H1 (cell line): ENCODE measurements at regions not wholly inside any gene's neighbourhood (a gene's known extent, or its start where the extent isn't known, plus 50 kb on each side); places are given as distances from the start of the nearest gene placed in this dataset.

ENCODE experiments used
- CTCF ChIA-PET: fragments of 300-600 bp; sonication (Branson Sonifier 250); formaldehyde crosslinking; loops from one replicate; lab custom pipeline; 2021; ENCODE audit not compliant: partially characterized antibody; lab: Charles Lee
- POLR2A ChIA-PET: fragments of 300-600 bp; sonication (Branson Sonifier 250); formaldehyde crosslinking; loops from one replicate; lab custom pipeline; 2021; ENCODE audit warnings: inconsistent platforms; ENCODE audit not compliant: partially characterized antibody; lab: Charles Lee
- DNase-seq, 2 experiments: peaks; one replicate each; pipeline versions ENCODE4 v3.0.0 to v3.0.0-alpha.2; 2010 to 2022; ENCODE audit warnings: low spot score in 2 of 2, low read depth in 1 of 2, mixed read lengths in 1 of 2
- FAIRE-seq: peaks from 2 replicates; lab custom pipeline; 2011; peaks lifted over from hg19 to GRCh38; lab: Jason Lieb, UNC
- H2AFZ ChIP-seq: 2 replicates; pipeline ENCODE4 v1.8.1; 2012; ENCODE audit warnings: low read length, inconsistent platforms
- H2AK5ac ChIP-seq: 2 replicates; pipeline ENCODE4 v1.6.1; 2013; ENCODE audit warnings: low read depth, low read length
- H2BK120ac ChIP-seq: replicated peaks from 2 replicates; pipeline ENCODE3; 2013; ENCODE audit warnings: low read depth, low read length, inconsistent platforms
- H2BK12ac ChIP-seq: 2 replicates; pipeline ENCODE4 v1.6.1; 2013; ENCODE audit warnings: low read depth, low read length
- H2BK15ac ChIP-seq: 2 replicates; pipeline ENCODE4 v1.6.1; 2013; ENCODE audit warnings: low read length
- H2BK20ac ChIP-seq: 2 replicates; pipeline ENCODE4 v1.6.1; 2013; ENCODE audit warnings: low read length
- H2BK5ac ChIP-seq: 2 replicates; pipeline ENCODE4 v1.6.1; 2013; ENCODE audit warnings: low read depth, low read length
- H3K14ac ChIP-seq: 2 replicates; pipeline ENCODE4 v1.6.1; 2013; ENCODE audit warnings: inconsistent platforms; ENCODE audit not compliant: insufficient read length
- H3K18ac ChIP-seq: 2 replicates; pipeline ENCODE4 v1.6.1; 2013; ENCODE audit warnings: low read length; ENCODE audit errors: extremely low read depth
- H3K23ac ChIP-seq: 2 replicates; pipeline ENCODE4 v1.6.1; 2013; ENCODE audit warnings: inconsistent platforms; ENCODE audit not compliant: insufficient read length
- H3K23me2 ChIP-seq: 2 replicates; pipeline ENCODE4 v1.6.1; 2013; ENCODE audit warnings: low read depth, low read length
- H3K27ac ChIP-seq: 2 replicates; pipeline ENCODE4 v1.6.1; 2011; ENCODE audit warnings: low read depth, low read length, inconsistent platforms
- H3K27me3 ChIP-seq, 4 experiments: replicated peaks in 1 of 4; 1 replicate in 1 of 4; 2 replicates in 3 of 4; pipeline versions ENCODE4 v1.6.1 to v1.8.1; 2011 to 2013; ENCODE audit warnings: low read length in 3 of 4, mild to moderate bottlenecking in 3 of 4, inconsistent platforms in 2 of 4, mixed read lengths in 2 of 4, moderate library complexity in 1 of 4; ENCODE audit not compliant: control insufficient read depth in 3 of 4, insufficient read depth in 3 of 4; ENCODE audit errors: extremely low read depth in 1 of 4
- H3K36me3 ChIP-seq, 4 experiments: 2 replicates each; pipeline versions ENCODE4 v1.6.1 to v1.8.1; 2011 to 2013; ENCODE audit warnings: mild to moderate bottlenecking in 4 of 4, low read length in 3 of 4, moderate library complexity in 2 of 4, control low read depth in 1 of 4, inconsistent platforms in 1 of 4; ENCODE audit not compliant: insufficient read depth in 4 of 4, control insufficient read depth in 2 of 4
- H3K4ac ChIP-seq: replicated peaks from 2 replicates; pipeline ENCODE3; 2013; ENCODE audit warnings: low read length, low read depth, mixed read lengths, inconsistent platforms; ENCODE audit not compliant: insufficient read length
- H3K4me1 ChIP-seq, 4 experiments: replicated peaks in 1 of 4; 1 replicate in 1 of 4; 2 replicates in 3 of 4; pipeline versions ENCODE4 v1.6.1 to v1.8.1; 2011 to 2013; ENCODE audit warnings: low read length in 3 of 4, inconsistent platforms in 2 of 4, mixed read lengths in 1 of 4; ENCODE audit not compliant: insufficient read depth in 4 of 4, control insufficient read depth in 3 of 4
- H3K4me2 ChIP-seq, 2 experiments: 2 replicates each; pipeline versions ENCODE4 v1.6.1 to v1.8.1; 2011 to 2013; ENCODE audit warnings: low read depth in 2 of 2, low read length in 2 of 2, control low read depth in 1 of 2, inconsistent platforms in 1 of 2, mild to moderate bottlenecking in 1 of 2; ENCODE audit not compliant: insufficient read depth in 1 of 2
- H3K4me3 ChIP-seq, 4 experiments: fragments of 200-600, 300-600 bp in 1 of 4; sonication (generic), shearing (Covaris generic), sonication (Bioruptor Twin) in 1 of 4; 2 replicates each; pipeline versions ENCODE4 v1.5.1 to v1.8.1; 2011 to 2016; ENCODE audit warnings: low read length in 4 of 4, low read depth in 3 of 4, control low read depth in 2 of 4, inconsistent platforms in 2 of 4, mild to moderate bottlenecking in 2 of 4, mixed read lengths in 1 of 4, moderate library complexity in 1 of 4; ENCODE audit not compliant: insufficient read depth in 2 of 4; ENCODE audit errors: extremely low read depth in 1 of 4
- H3K56ac ChIP-seq: replicated peaks from 2 replicates; pipeline ENCODE3; 2013; ENCODE audit warnings: low read depth, mild to moderate bottlenecking, mixed read lengths, low read length, inconsistent platforms; ENCODE audit not compliant: insufficient read length
- H3K79me1 ChIP-seq: 2 replicates; pipeline ENCODE4 v1.6.1; 2013; ENCODE audit warnings: low read depth, low read length, control low read depth
- H3K79me2 ChIP-seq, 2 experiments: 2 replicates each; pipeline versions ENCODE4 v1.6.1 to v1.8.1; 2012 to 2013; ENCODE audit warnings: low read length in 2 of 2, mild to moderate bottlenecking in 2 of 2, inconsistent platforms in 1 of 2; ENCODE audit not compliant: insufficient read depth in 2 of 2, control insufficient read depth in 1 of 2
- H3K9ac ChIP-seq, 4 experiments: replicated peaks in 1 of 4; 1 replicate in 1 of 4; 2 replicates in 3 of 4; pipeline versions ENCODE4 v1.6.1 to v1.8.1; 2011 to 2013; ENCODE audit warnings: low read depth in 3 of 4, low read length in 3 of 4, control low read depth in 2 of 4, mild to moderate bottlenecking in 2 of 4, moderate library complexity in 2 of 4, inconsistent platforms in 1 of 4; ENCODE audit errors: extremely low read depth in 1 of 4
- H3K9me3 ChIP-seq, 2 experiments: 2 replicates each; pipeline versions ENCODE4 v1.6.1 to v1.8.1; 2012 to 2013; ENCODE audit warnings: mild to moderate bottlenecking in 2 of 2, moderate library complexity in 2 of 2, control low read depth in 1 of 2, inconsistent platforms in 1 of 2, low read depth in 1 of 2, low read length in 1 of 2, mixed read lengths in 1 of 2; ENCODE audit not compliant: insufficient read depth in 2 of 2
- H4K20me1 ChIP-seq, 2 experiments: replicated peaks in 1 of 2; 2 replicates each; pipeline versions ENCODE3 to v1.8.1; 2011 to 2013; ENCODE audit warnings: inconsistent platforms in 2 of 2, low read length in 2 of 2, mild to moderate bottlenecking in 1 of 2; ENCODE audit not compliant: insufficient read depth in 2 of 2, control insufficient read depth in 1 of 2
- H4K5ac ChIP-seq: 2 replicates; pipeline ENCODE4 v1.6.1; 2013; ENCODE audit warnings: low read length, low read depth, mixed read lengths, inconsistent platforms; ENCODE audit not compliant: insufficient read length
- H4K8ac ChIP-seq: 2 replicates; pipeline ENCODE4 v1.8.0; 2013; ENCODE audit warnings: mild to moderate bottlenecking, moderate library complexity, low read length, inconsistent platforms; ENCODE audit not compliant: insufficient read depth; ENCODE audit errors: extremely low read depth
- H4K91ac ChIP-seq: replicated peaks from 2 replicates; pipeline ENCODE3; 2013; ENCODE audit warnings: low read length, mixed read lengths, inconsistent platforms; ENCODE audit not compliant: insufficient read length
- BACH1 ChIP-seq: IDR thresholded peaks from 2 replicates; pipeline ENCODE4 v1.6.1; 2012; ENCODE audit warnings: low read length, improper control_type of control experiment
- CBX8 ChIP-seq: fragments of 300-800, 300-1000 bp; sonication (generic); IDR thresholded peaks from 2 replicates; pipeline ENCODE4 v1.7.1; 2016; ENCODE audit warnings: low read depth, low read length, borderline replicate concordance
- CHD1 ChIP-seq: IDR thresholded peaks from 2 replicates; pipeline ENCODE4 v1.6.1; 2012; ENCODE audit warnings: low read depth, low read length, improper control_type of control experiment
- EZH2 ChIP-seq: fragments of 200-600 bp; sonication (generic); IDR thresholded peaks from 2 replicates; pipeline ENCODE4 v1.7.1; 2012; ENCODE audit warnings: low read depth, mild to moderate bottlenecking, moderate library complexity, low read length, inconsistent platforms; ENCODE audit not compliant: severe bottlenecking
- GABPA ChIP-seq: IDR thresholded peaks from 2 replicates; pipeline ENCODE4 v1.6.1; 2011; ENCODE audit warnings: mild to moderate bottlenecking, low read length, moderate library complexity, borderline replicate concordance; ENCODE audit not compliant: insufficient read depth
- NRF1 ChIP-seq: IDR thresholded peaks from 2 replicates; pipeline ENCODE4 v1.6.1; 2011; ENCODE audit warnings: mild to moderate bottlenecking, low read depth, low read length, improper control_type of control experiment
- RAD21 ChIP-seq, 2 experiments: IDR thresholded peaks in 1 of 2; conservative IDR thresholded peaks in 1 of 2; 2 replicates each; pipeline ENCODE4 v1.6.1; 2011; ENCODE audit warnings: low read depth in 2 of 2, low read length in 2 of 2, improper control_type of control experiment in 1 of 2, inconsistent platforms in 1 of 2, mild to moderate bottlenecking in 1 of 2, moderate library complexity in 1 of 2
- SIN3A ChIP-seq, 2 experiments: IDR thresholded peaks in 1 of 2; conservative IDR thresholded peaks in 1 of 2; 2 replicates each; pipeline ENCODE4 v1.6.1; 2011 to 2012; ENCODE audit warnings: low read length in 2 of 2, improper control_type of control experiment in 1 of 2, low read depth in 1 of 2, mild to moderate bottlenecking in 1 of 2
- WGBS, 2 experiments: shearing (Covaris generic) in 1 of 2; methylation state at CpG; one replicate each; pipeline versions ENCODE4 v1.1.6 to v1.1.7; 2013 to 2015; ENCODE audit warnings: low lambda C conversion rate in 2 of 2, mixed read lengths in 2 of 2, inconsistent platforms in 1 of 2, low coverage in 1 of 2, missing lambda C conversion rate in 1 of 2; ENCODE audit not compliant: insufficient replicate concordance in 2 of 2, insufficient coverage in 1 of 2, insufficient read length in 1 of 2; ENCODE audit errors: extremely low coverage in 1 of 2, missing lambda C conversion rate in 1 of 2; 5-methylcytosine and 5-hydroxymethylcytosine counted together
- TF ChIP-seq, protein P1 (sequence below): IDR thresholded peaks from 2 replicates; pipeline ENCODE4 v1.6.1; 2011; ENCODE audit warnings: low read length, improper control_type of control experiment

DNA sequence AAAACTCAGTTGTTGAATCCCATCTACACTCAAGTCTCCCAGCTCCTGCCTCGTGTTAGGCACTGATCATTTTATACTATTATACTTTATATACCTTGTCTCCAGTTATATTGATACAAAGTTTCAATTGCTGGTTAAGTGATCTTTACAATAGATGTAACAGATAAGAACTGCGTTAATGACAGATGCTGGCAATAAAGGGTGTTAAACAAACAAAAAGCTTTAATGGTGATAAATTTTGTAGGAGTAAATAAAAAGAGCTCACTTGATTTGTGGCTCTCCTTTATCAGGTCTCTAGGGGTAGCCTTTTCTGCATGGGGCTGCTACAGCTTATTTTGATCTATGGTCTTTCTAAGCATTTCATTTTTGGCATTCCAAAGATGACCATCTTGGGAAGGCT, 106.9 kb upstream of the GAREM1 start:
- Histone ChIP-seq H4K8ac (no peak overlapping the region), H3K56ac (no peak overlapping the region), H3K18ac (no peak overlapping the region), H3K79me1 (no peaks in the 10 kb centered on the region), H2BK15ac (no peak overlapping the region), H2BK20ac (no peak overlapping the region), H3K4me1 (peaks cover 0 to 4% (median under 1%) of the 10 kb centered on the region in 4 experiments; a peak in 2 of 7 replicates), H2BK5ac (no peak overlapping the region), H3K27ac (no peak overlapping the region), H3K9me3 (peaks cover 9 to 13% of the 10 kb centered on the region in 2 experiments), H3K23ac (no peak overlapping the region), H3K9ac (no peak overlapping the region), H2BK120ac (no peak overlapping the region), H3K36me3 (peaks cover 0 to 3% (median 0%) of the 10 kb centered on the region in 4 experiments; a peak in 1 of 8 replicates), H3K4ac (no peak overlapping the region), H4K91ac (no peak overlapping the region), H2BK12ac (no peak overlapping the region), H2AFZ (no peak overlapping the region), H3K27me3 (no peaks in the 10 kb centered on the region), H3K23me2 (no peaks in the 10 kb centered on the region), H4K20me1 (no peaks in the 10 kb centered on the region), H3K4me3 (no peak overlapping the region), H4K5ac (no peak overlapping the region), H3K14ac (no peak overlapping the region), H3K4me2 (no peak overlapping the region), H3K79me2 (no peaks in the 10 kb centered on the region), H2AK5ac (no peak overlapping the region)
- TF ChIP-seq NRF1: no peak
- no peak for TF ChIP-seq SIN3A (conservative IDR thresholded peaks at IDR 0.05 in 1 of 2, IDR thresholded peaks at IDR 0.05 in 1 of 2; ENCODE audit: low read depth in 1 of 2, low read length in 2 of 2)
- no peak for TF ChIP-seq BACH1
- TF ChIP-seq CBX8: no peak
- TF ChIP-seq GABPA: no peak
- no peak for TF ChIP-seq RAD21 (IDR thresholded peaks at IDR 0.05 in 1 of 2, conservative IDR thresholded peaks at IDR 0.05 in 1 of 2; ENCODE audit: low read depth in 2 of 2, low read length in 2 of 2)
- TF ChIP-seq, protein P1, sequence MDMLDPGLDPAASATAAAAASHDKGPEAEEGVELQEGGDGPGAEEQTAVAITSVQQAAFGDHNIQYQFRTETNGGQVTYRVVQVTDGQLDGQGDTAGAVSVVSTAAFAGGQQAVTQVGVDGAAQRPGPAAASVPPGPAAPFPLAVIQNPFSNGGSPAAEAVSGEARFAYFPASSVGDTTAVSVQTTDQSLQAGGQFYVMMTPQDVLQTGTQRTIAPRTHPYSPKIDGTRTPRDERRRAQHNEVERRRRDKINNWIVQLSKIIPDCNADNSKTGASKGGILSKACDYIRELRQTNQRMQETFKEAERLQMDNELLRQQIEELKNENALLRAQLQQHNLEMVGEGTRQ: no peak
- no peak for TF ChIP-seq EZH2
- no peak for TF ChIP-seq CHD1
- CTCF ChIA-PET: interaction anchor here (0.6 to 4.0 kb wide), 7 partner anchors 14 to 416 kb away, joined by 3 to 15 read pairs (median 4); no protein-coding TSS in a partner anchor
- 91% methylated on average over 2 of the region's 2 CpGs; no CpG with 5 or more reads in 1 of the 2 experiments for WGBS, 2 experiments
- no peak for FAIRE-seq
- DNase-seq: no peak
- POLR2A ChIA-PET: interaction anchor here (0.6 kb wide), 1 partner anchor 620 kb away, joined by 3 read pairs; no protein-coding TSS in a partner anchor
